Skeletal muscle cell (primary cell): ENCODE measurements at regions not wholly inside any gene's neighbourhood (a gene's known extent, or its start where the extent isn't known, plus 50 kb on each side); places are given as distances from the start of the nearest gene placed in this dataset.
"Not testable (repeated sequence)": the region's sequence is repeated elsewhere in the genome, so short reads cannot be mapped to it uniquely, and the experiment has no call there.

ENCODE experiments used
- DNase-seq: peaks from one replicate; pipeline ENCODE4 v3.0.0-alpha.2; 2010; ENCODE audit warnings: low read depth
- H3K4me3 ChIP-seq: 2 replicates; pipeline ENCODE4 v1.5.1; 2011; ENCODE audit warnings: low read depth, mild to moderate bottlenecking, control low read depth, low read length, moderate library complexity

- no peak overlapping the region for H3K4me3 ChIP-seq
- DNase-seq, result no peak
Measured at GRCh38 chr13:88459331-88459730, 788.2 kb downstream of the SLITRK5 start.

GRCh38 chr13:88461272-88462009 lies 790.3 kb downstream of the SLITRK5 start:
- DNase-seq, result no peak
- H3K4me3 ChIP-seq, result no peak overlapping the region

GRCh38 chr13:88464851-88465250 lies 793.7 kb downstream of the SLITRK5 start:
- H3K4me3 ChIP-seq, result no peak overlapping the region
- no peak for DNase-seq

GRCh38 chr13:88472316-88472715 lies 801.1 kb downstream of the SLITRK5 start:
- DNase-seq, result no peak
- no peak overlapping the region for H3K4me3 ChIP-seq

GRCh38 chr13:88483202-88483601 lies 812.0 kb downstream of the SLITRK5 start:
- no peak for DNase-seq
- H3K4me3 ChIP-seq, result no peak overlapping the region

- DNase-seq, result no peak
- no peak overlapping the region for H3K4me3 ChIP-seq
Measured at GRCh38 chr13:88507909-88508308, 836.7 kb downstream of the SLITRK5 start.

GRCh38 chr13:88512993-88513392 lies 841.8 kb downstream of the SLITRK5 start:
- not testable (repeated sequence) for DNase-seq, H3K4me3 ChIP-seq

GRCh38 chr13:88526186-88526852 lies 855.1 kb downstream of the SLITRK5 start:
- no peak overlapping the region for H3K4me3 ChIP-seq
- DNase-seq, result no peak

- no peak overlapping the region for H3K4me3 ChIP-seq
- no peak for DNase-seq
Measured at GRCh38 chr13:88526853-88527215, 855.7 kb downstream of the SLITRK5 start.

- DNase-seq, result no peak
- H3K4me3 ChIP-seq, result no peak overlapping the region
Measured at GRCh38 chr13:88541994-88542393, 870.8 kb downstream of the SLITRK5 start.

GRCh38 chr13:88544836-88545235 lies 873.7 kb downstream of the SLITRK5 start:
- DNase-seq, result no peak

GRCh38 chr13:88552966-88553365 lies 881.8 kb downstream of the SLITRK5 start:
- DNase-seq, result no peak
- H3K4me3 ChIP-seq, result no peak overlapping the region

More at GRCh38 chr13:88544836-88545235, 873.7 kb downstream of the SLITRK5 start:
- H3K4me3 ChIP-seq, result no peak overlapping the region

- DNase-seq, result no peak
- H3K4me3 ChIP-seq, result no peak overlapping the region
Measured at GRCh38 chr13:88565566-88565965, 894.4 kb downstream of the SLITRK5 start.

- DNase-seq, result no peak
- no peak overlapping the region for H3K4me3 ChIP-seq
Measured at GRCh38 chr13:88585861-88586260, 914.7 kb downstream of the SLITRK5 start.

- H3K4me3 ChIP-seq, result no peak overlapping the region
- no peak for DNase-seq
Measured at GRCh38 chr13:88586263-88586662, 915.1 kb downstream of the SLITRK5 start.

GRCh38 chr13:88590574-88590973 lies 919.4 kb downstream of the SLITRK5 start:
- DNase-seq, result no peak
- H3K4me3 ChIP-seq, result no peak overlapping the region

GRCh38 chr13:88592105-88592504 lies 920.9 kb downstream of the SLITRK5 start:
- no peak for DNase-seq
- no peak overlapping the region for H3K4me3 ChIP-seq

GRCh38 chr13:88601949-88602348 lies 930.8 kb downstream of the SLITRK5 start:
- H3K4me3 ChIP-seq, result no peak overlapping the region
- no peak for DNase-seq

GRCh38 chr13:88602786-88603777 lies 931.9 kb downstream of the SLITRK5 start:
- no peak overlapping the region for H3K4me3 ChIP-seq
- DNase-seq, result no peak

- H3K4me3 ChIP-seq, result no peak overlapping the region
- no peak for DNase-seq
Measured at GRCh38 chr13:88617176-88617575, 946.0 kb downstream of the SLITRK5 start.
